ENCODE measurements at regions not wholly inside any gene's neighbourhood (a gene's known extent, or its start where the extent isn't known, plus 50 kb on each side); places are given as distances from the start of the nearest gene placed in this dataset.

DNA sequence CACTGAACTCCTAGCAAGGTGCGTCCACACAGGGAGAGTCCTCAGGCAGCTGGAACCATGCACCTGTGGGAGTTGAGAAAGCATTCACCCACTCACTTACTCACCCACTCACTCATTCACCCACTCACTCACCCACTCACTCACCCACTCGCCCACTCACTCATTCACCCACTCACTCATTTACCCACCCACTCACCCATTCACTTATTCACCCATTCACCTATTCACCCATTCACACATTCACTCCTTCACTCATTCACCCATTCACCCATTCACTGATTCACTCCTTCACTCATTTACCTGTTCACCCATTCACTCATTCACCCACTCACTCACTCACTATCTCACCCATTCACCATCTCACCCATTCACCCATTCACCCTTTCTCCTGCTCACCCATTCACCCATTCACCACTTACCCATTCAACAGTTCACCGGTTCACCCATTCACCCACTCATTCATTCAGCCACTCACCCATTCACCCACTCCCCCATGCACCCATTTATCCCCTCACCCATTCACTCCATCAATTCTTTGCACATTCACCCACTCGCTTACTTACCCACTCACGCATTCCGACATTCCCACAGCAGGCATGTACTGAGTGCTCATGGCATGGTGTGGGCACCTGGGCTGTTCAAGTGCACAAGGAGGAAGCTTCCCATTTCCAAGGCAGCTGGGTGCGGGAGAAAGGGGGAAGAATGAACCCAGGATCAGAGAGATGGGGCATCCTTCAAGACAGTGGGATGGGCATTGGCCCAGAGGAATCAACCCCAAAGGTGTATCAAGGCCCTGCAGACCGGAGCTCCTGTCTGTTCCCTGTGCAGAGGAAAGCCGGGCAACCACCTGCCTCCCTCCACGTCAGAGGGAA lies 135.2 kb upstream of the C14orf180 start:
- CTCF ChIA-PET = interaction anchor here (1.1 to 1.4 kb wide), 2 partner anchors 14 to 300 kb away, joined by 3 read pairs; no protein-coding TSS in a partner anchor
- H3K79me2 ChIP-seq (ENCODE audit: insufficient read depth) = no peaks in the 10 kb centered on the region
- H3K27me3 ChIP-seq (ENCODE audit: insufficient read depth) = no peaks in the 10 kb centered on the region
- H2AFZ ChIP-seq (ENCODE audit: low read depth) = no peak overlapping the region
- WGBS (ENCODE audit: low lambda C conversion rate) = 69% methylated on average over 10 of the region's 10 CpGs
- H3F3A ChIP-seq (replicated peaks; ENCODE audit: insufficient read depth) = no peaks in the 10 kb centered on the region
- H3K4me2 ChIP-seq = no peak overlapping the region
- POLR2A ChIA-PET = interaction anchor here (0.8 kb wide), 1 partner anchor 20 kb away, joined by 3 read pairs; no protein-coding TSS in a partner anchor
- DNase-seq = no peak
- no peak overlapping the region for H3K27ac ChIP-seq (ENCODE audit: low read depth in 2 of 2, low read length in 1 of 2)
- H3K9me3 ChIP-seq = no peaks in the 10 kb centered on the region
- H3K4me1 ChIP-seq (ENCODE audit: control insufficient read depth in 1 of 2, insufficient read depth in 2 of 2, low read depth in 1 of 2, low read length in 1 of 2) = peaks cover 0 to 9% of the 10 kb centered on the region in 2 experiments; a peak in 1 of 4 replicates
- no peaks in the 10 kb centered on the region for H3K9me2 ChIP-seq
- TF ChIP-seq, protein P1, sequence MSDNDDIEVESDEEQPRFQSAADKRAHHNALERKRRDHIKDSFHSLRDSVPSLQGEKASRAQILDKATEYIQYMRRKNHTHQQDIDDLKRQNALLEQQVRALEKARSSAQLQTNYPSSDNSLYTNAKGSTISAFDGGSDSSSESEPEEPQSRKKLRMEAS (IDR thresholded peaks at IDR 0.05; ENCODE audit: low read depth) = no peak
- no peak for TF ChIP-seq NRF1 (IDR thresholded peaks at IDR 0.05; ENCODE audit: low read depth, low read length)
- no peak for TF ChIP-seq TCF12 (IDR thresholded peaks at IDR 0.05)
- no peak for TF ChIP-seq RAD21 (IDR thresholded peaks at IDR 0.05; ENCODE audit: low read length)
- TF ChIP-seq CHD2 (IDR thresholded peaks at IDR 0.05; ENCODE audit: low read length, partially characterized antibody) = no peak
- no peak for TF ChIP-seq RFX5 (IDR thresholded peaks at IDR 0.05; ENCODE audit: low read length)
- TF ChIP-seq USF2 (IDR thresholded peaks at IDR 0.05; ENCODE audit: borderline replicate concordance, low read depth, low read length) = no peak
- TF ChIP-seq, protein P2, sequence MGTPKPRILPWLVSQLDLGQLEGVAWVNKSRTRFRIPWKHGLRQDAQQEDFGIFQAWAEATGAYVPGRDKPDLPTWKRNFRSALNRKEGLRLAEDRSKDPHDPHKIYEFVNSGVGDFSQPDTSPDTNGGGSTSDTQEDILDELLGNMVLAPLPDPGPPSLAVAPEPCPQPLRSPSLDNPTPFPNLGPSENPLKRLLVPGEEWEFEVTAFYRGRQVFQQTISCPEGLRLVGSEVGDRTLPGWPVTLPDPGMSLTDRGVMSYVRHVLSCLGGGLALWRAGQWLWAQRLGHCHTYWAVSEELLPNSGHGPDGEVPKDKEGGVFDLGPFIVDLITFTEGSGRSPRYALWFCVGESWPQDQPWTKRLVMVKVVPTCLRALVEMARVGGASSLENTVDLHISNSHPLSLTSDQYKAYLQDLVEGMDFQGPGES (IDR thresholded peaks at IDR 0.05; ENCODE audit: low read depth, low read length) = no peak
- TF ChIP-seq POLR2AphosphoS5 (IDR thresholded peaks at IDR 0.05; ENCODE audit: low read depth, low read length) = no peak
- no peak for TF ChIP-seq PBX3 (IDR thresholded peaks at IDR 0.05)
- TF ChIP-seq MEF2A (IDR thresholded peaks at IDR 0.05; ENCODE audit: borderline replicate concordance, low read depth) = no peak
- no peak for TF ChIP-seq FOXJ3 (CRISPR knock-in tag; IDR thresholded peaks at IDR 0.05)
- TF ChIP-seq FOXM1 (IDR thresholded peaks at IDR 0.05; ENCODE audit: low read depth) = no peak
- no peak for TF ChIP-seq SIN3A (IDR thresholded peaks at IDR 0.05; ENCODE audit: borderline replicate concordance, low read depth, low read length)
- no peak for TF ChIP-seq GATA2 (CRISPR knock-in tag; IDR thresholded peaks at IDR 0.05)
- TF ChIP-seq JUND (IDR thresholded peaks at IDR 0.05) = no peak
- TF ChIP-seq CTCF (IDR thresholded peaks at IDR 0.05) = no peak
- TF ChIP-seq USF1 (IDR thresholded peaks at IDR 0.05; ENCODE audit: borderline replicate concordance, low read depth) = no peak
- TF ChIP-seq TEAD4 (IDR thresholded peaks at IDR 0.05; ENCODE audit: borderline replicate concordance, insufficient read depth) = no peak
- no peak overlapping the region for H3K4me3 ChIP-seq (ENCODE audit: low read depth in 2 of 2, low read length in 1 of 2)
- H3K9ac ChIP-seq = no peak overlapping the region
- H4K20me1 ChIP-seq (ENCODE audit: insufficient read depth) = no peaks in the 10 kb centered on the region
- no peaks in the 10 kb centered on the region for H3K36me3 ChIP-seq (replicated peaks in 1 of 2; ENCODE audit: control insufficient read depth in 1 of 2, insufficient read depth in 2 of 2, low read length in 1 of 2)

All from SK-N-SH (cell line).